HepG2 (cell line): ENCODE measurements at regions not wholly inside any gene's neighbourhood (a gene's known extent, or its start where the extent isn't known, plus 50 kb on each side); places are given as distances from the start of the nearest gene placed in this dataset.

Experiments used
- KMT2B ChIP-seq: IDR thresholded peaks from 2 replicates; pipeline ENCODE4 v1.6.1; 2016; ENCODE audit warnings: missing genetic modification reagents, missing compliant biosample characterization
- NBN ChIP-seq: fragments of 450-650 bp; conservative IDR thresholded peaks from 2 replicates; pipeline ENCODE4 v1.6.1; 2017
- NR2F2 ChIP-seq: IDR thresholded peaks from 2 replicates; pipeline ENCODE4 v1.6.1; 2012; ENCODE audit warnings: low read depth, inconsistent platforms, borderline replicate concordance
- YEATS2 ChIP-seq: sonication (generic); formaldehyde crosslinking; IDR thresholded peaks from 2 replicates; pipeline ENCODE4 v1.4.0; 2020; ENCODE audit warnings: missing genetic modification reagents, borderline replicate concordance

GRCh38 chr3:30349507-30349906, 256.9 kb upstream of the TGFBR2 start:
- no peak for TF ChIP-seq NR2F2
- TF ChIP-seq NBN: no peak
- TF ChIP-seq YEATS2 (CRISPR knock-in tag): no peak
- no peak for TF ChIP-seq KMT2B (CRISPR knock-in tag)
